ENCODE measurements at regions not wholly inside any gene's neighbourhood (a gene's known extent, or its start where the extent isn't known, plus 50 kb on each side); places are given as distances from the start of the nearest gene placed in this dataset.

GRCh38 chr5:82359272-82359671 lies 81.1 kb upstream of the RPS23 start:
- DNase-seq (ENCODE audit: low spot score), result no peak
- H3K4me2 ChIP-seq (ENCODE audit: low read length), result no peak overlapping the region

GRCh38 chr5:82358457-82358856 lies 80.3 kb upstream of the RPS23 start:
- no peak overlapping the region for H3K4me2 ChIP-seq (ENCODE audit: low read length)
- no peaks in the 10 kb centered on the region for H3K79me2 ChIP-seq (ENCODE audit: insufficient read depth, low read depth, low read length)
- no peaks in the 10 kb centered on the region for H3K9me3 ChIP-seq (ENCODE audit: low read length)
- no peak for DNase-seq (ENCODE audit: low spot score)
- BruUV-seq (replicated peaks), result no TSS peak
- H3K36me3 ChIP-seq (ENCODE audit: insufficient read depth, low read length), result no peaks in the 10 kb centered on the region
- no peak overlapping the region for H3K27ac ChIP-seq (ENCODE audit: low read depth, low read length, poor library complexity, severe bottlenecking)
- POLR2A ChIA-PET, result interaction anchor here (1.0 kb wide), 1 partner anchor 10 kb away, joined by 3 read pairs; no protein-coding TSS in a partner anchor
- CTCF ChIA-PET (ENCODE audit: unreplicated experiment), result no interaction called here
- no peak overlapping the region for H2AFZ ChIP-seq (ENCODE audit: low read length)
- H4K20me1 ChIP-seq (ENCODE audit: insufficient read depth, low read length), result no peaks in the 10 kb centered on the region
- TF ChIP-seq CTCF (conservative IDR thresholded peaks at IDR 0.05; ENCODE audit: low read length), result no peak
- no peak for TF ChIP-seq EZH2phosphoT487 (IDR thresholded peaks at IDR 0.05; ENCODE audit: borderline replicate concordance, low read depth, low read length)
- intact Hi-C loops (cut with micrococcal nuclease; ENCODE audit: unreplicated experiment), result no loop called here
- H3K4me3 ChIP-seq (ENCODE audit: low read depth, low read length, poor library complexity, severe bottlenecking), result no peak overlapping the region
- no peaks in the 10 kb centered on the region for H3K9me2 ChIP-seq (ENCODE audit: insufficient read depth, low read length)
- H3K4me1 ChIP-seq (ENCODE audit: insufficient read depth, low read length, poor library complexity, severe bottlenecking), result no peaks in the 10 kb centered on the region

More at GRCh38 chr5:82359272-82359671, 81.1 kb upstream of the RPS23 start:
- BruUV-seq (replicated peaks), result no TSS peak
- Histone ChIP-seq H3K36me3 (ENCODE audit: insufficient read depth, low read length) (no peaks in the 10 kb centered on the region), H3K79me2 (ENCODE audit: insufficient read depth, low read depth, low read length) (no peaks in the 10 kb centered on the region), H3K4me3 (ENCODE audit: low read depth, low read length, poor library complexity, severe bottlenecking) (no peak overlapping the region), H3K4me1 (ENCODE audit: insufficient read depth, low read length, poor library complexity, severe bottlenecking) (no peaks in the 10 kb centered on the region), H3K9me3 (ENCODE audit: low read length) (no peaks in the 10 kb centered on the region), H3K9me2 (ENCODE audit: insufficient read depth, low read length) (no peaks in the 10 kb centered on the region), H3K27ac (ENCODE audit: low read depth, low read length, poor library complexity, severe bottlenecking) (no peak overlapping the region), H4K20me1 (ENCODE audit: insufficient read depth, low read length) (no peaks in the 10 kb centered on the region), H2AFZ (ENCODE audit: low read length) (no peak overlapping the region)
- POLR2A ChIA-PET, result no interaction called here
- TF ChIP-seq EZH2phosphoT487 (IDR thresholded peaks at IDR 0.05; ENCODE audit: borderline replicate concordance, low read depth, low read length) (no peak), CTCF (conservative IDR thresholded peaks at IDR 0.05; ENCODE audit: low read length) (no peak)
- intact Hi-C loops (cut with micrococcal nuclease; ENCODE audit: unreplicated experiment), result no loop called here
- CTCF ChIA-PET (ENCODE audit: unreplicated experiment), result no interaction called here

- TF ChIP-seq EZH2phosphoT487 (IDR thresholded peaks at IDR 0.05; ENCODE audit: borderline replicate concordance, low read depth, low read length) (no peak), CTCF (conservative IDR thresholded peaks at IDR 0.05; ENCODE audit: low read length) (no peak)
- H3K36me3 ChIP-seq (ENCODE audit: insufficient read depth, low read length), result no peaks in the 10 kb centered on the region
- BruUV-seq (replicated peaks), result no TSS peak
- H3K79me2 ChIP-seq (ENCODE audit: insufficient read depth, low read depth, low read length), result no peaks in the 10 kb centered on the region
- H3K4me2 ChIP-seq (ENCODE audit: low read length), result no peak overlapping the region
- no peak overlapping the region for H3K27ac ChIP-seq (ENCODE audit: low read depth, low read length, poor library complexity, severe bottlenecking)
- no peak for DNase-seq (ENCODE audit: low spot score)
- no peak overlapping the region for H3K4me3 ChIP-seq (ENCODE audit: low read depth, low read length, poor library complexity, severe bottlenecking)
- ChIA-PET CTCF (ENCODE audit: unreplicated experiment) (interaction anchor here (0.6 kb wide), 1 partner anchor 1236 kb away, joined by 3 read pairs; no protein-coding TSS in a partner anchor), POLR2A (interaction anchor here (0.5 kb wide), 1 partner anchor 11 kb away, joined by 3 read pairs; no protein-coding TSS in a partner anchor)
- no peaks in the 10 kb centered on the region for H3K9me3 ChIP-seq (ENCODE audit: low read length)
- H3K9me2 ChIP-seq (ENCODE audit: insufficient read depth, low read length), result no peaks in the 10 kb centered on the region
- H2AFZ ChIP-seq (ENCODE audit: low read length), result no peak overlapping the region
- intact Hi-C loops (cut with micrococcal nuclease; ENCODE audit: unreplicated experiment), result no loop called here
- no peaks in the 10 kb centered on the region for H4K20me1 ChIP-seq (ENCODE audit: insufficient read depth, low read length)
- no peaks in the 10 kb centered on the region for H3K4me1 ChIP-seq (ENCODE audit: insufficient read depth, low read length, poor library complexity, severe bottlenecking)
These were observed 78.9 kb upstream of the RPS23 start for GRCh38 chr5:82356808-82357671.
